SK-N-SH treated with all-trans-retinoic acid at 6 μM for 48 hours (cell line): ENCODE measurements at regions not wholly inside any gene's neighbourhood (a gene's known extent, or its start where the extent isn't known, plus 50 kb on each side); places are given as distances from the start of the nearest gene placed in this dataset.

Source experiments
- ARNTL ChIP-seq: fragments of 450-650 bp; formaldehyde crosslinking; IDR thresholded peaks from 2 replicates; pipeline ENCODE4 v1.5.0; 2020; ENCODE audit warnings: low read depth, mild to moderate bottlenecking, moderate library complexity, borderline replicate concordance
- CREB5 ChIP-seq: fragments of 250-450 bp; sonication (Bioruptor Pico); IDR thresholded peaks from 2 replicates; pipeline ENCODE4 v1.5.1; 2020; ENCODE audit warnings: low read depth, mild to moderate bottlenecking, moderate library complexity
- CSRNP3 ChIP-seq: fragments of 250-450 bp; sonication (Bioruptor Pico); IDR thresholded peaks from 2 replicates; pipeline ENCODE4 v1.5.1; 2021; ENCODE audit warnings: mild to moderate bottlenecking, moderate library complexity
- GLIS3 ChIP-seq: fragments of 250-450 bp; sonication (Bioruptor Pico); IDR thresholded peaks from 2 replicates; pipeline ENCODE4 v1.5.0; 2020; ENCODE audit warnings: mild to moderate bottlenecking, moderate library complexity
- ISL1 ChIP-seq: fragments of 250-450 bp; sonication (Bioruptor Pico); IDR thresholded peaks from 2 replicates; pipeline ENCODE4 v2.1.2; 2022; ENCODE audit warnings: mild to moderate bottlenecking, moderate library complexity
- POU6F1 ChIP-seq: fragments of 250-450 bp; sonication (Bioruptor Pico); IDR thresholded peaks from 2 replicates; pipeline ENCODE4 v1.8.0; 2021; ENCODE audit warnings: low read depth, mild to moderate bottlenecking, moderate library complexity, borderline replicate concordance
- PPARA ChIP-seq: fragments of 250-450 bp; sonication (Bioruptor Pico); IDR thresholded peaks from 2 replicates; pipeline ENCODE4 v1.5.0; 2020; ENCODE audit warnings: mild to moderate bottlenecking, borderline replicate concordance
- ZC3H10 ChIP-seq: fragments of 250-450 bp; sonication (Bioruptor Pico); IDR thresholded peaks from 2 replicates; pipeline ENCODE4 v1.5.1; 2021; ENCODE audit warnings: mild to moderate bottlenecking, moderate library complexity
- ZFP3 ChIP-seq: fragments of 250-450 bp; sonication (Bioruptor Pico); IDR thresholded peaks from 2 replicates; pipeline ENCODE4 v1.5.0; 2020; ENCODE audit warnings: mild to moderate bottlenecking, moderate library complexity
- ZFP30 ChIP-seq: fragments of 450-650 bp; formaldehyde crosslinking; IDR thresholded peaks from 2 replicates; pipeline ENCODE4 v1.5.0; 2022; ENCODE audit warnings: mild to moderate bottlenecking, moderate library complexity
- ZNF565 ChIP-seq: fragments of 450-650 bp; formaldehyde crosslinking; conservative IDR thresholded peaks from 2 replicates; pipeline ENCODE4 v1.5.0; 2020; ENCODE audit warnings: low read depth, mild to moderate bottlenecking, moderate library complexity
- ZNF70 ChIP-seq: fragments of 450-650 bp; formaldehyde crosslinking; IDR thresholded peaks from 2 replicates; pipeline ENCODE4 v1.5.0; 2020; ENCODE audit warnings: mild to moderate bottlenecking, moderate library complexity

GRCh38 chr14:30114051-30114450 is 186.4 kb upstream of the PRKD1 start:
- TF ChIP-seq ZNF565 (CRISPR knock-in tag): no peak
- no peak for TF ChIP-seq POU6F1 (CRISPR knock-in tag)
- TF ChIP-seq ZC3H10 (CRISPR knock-in tag): no peak
- TF ChIP-seq ZFP30: no peak
- TF ChIP-seq ZFP3: no peak
- TF ChIP-seq ARNTL: no peak
- no peak for TF ChIP-seq CREB5 (CRISPR knock-in tag)
- no peak for TF ChIP-seq GLIS3 (CRISPR knock-in tag)
- no peak for TF ChIP-seq CSRNP3 (CRISPR knock-in tag)
- TF ChIP-seq ZNF70 (CRISPR knock-in tag): no peak
- TF ChIP-seq PPARA: no peak
- no peak for TF ChIP-seq ISL1 (CRISPR knock-in tag)
